ENCODE measurements at regions not wholly inside any gene's neighbourhood (a gene's known extent, or its start where the extent isn't known, plus 50 kb on each side); places are given as distances from the start of the nearest gene placed in this dataset.

- ATAC-seq: no peak
- Histone ChIP-seq H3K27ac (no peak overlapping the region), H3K27me3 (no peaks in the 10 kb centered on the region), H3K36me3 (no peaks in the 10 kb centered on the region), H3K9me3 (no peaks in the 10 kb centered on the region), H3K4me1 (no peaks in the 10 kb centered on the region), H3K4me3 (no peak overlapping the region)
- DNase-seq: no peak
- TF ChIP-seq CTCF (IDR thresholded peaks at IDR 0.05) (no peak), POLR2A (IDR thresholded peaks at IDR 0.05) (no peak)
- intact Hi-C loops (cut with DNase I): no loop called here
- WGBS (ENCODE audit: insufficient coverage, low coverage, low lambda C conversion rate, missing lambda C conversion rate): 42% methylated on average over 1 of the region's 4 CpGs
Measured at GRCh38 chr7:153507885-153508284, 544.3 kb upstream of the DPP6 start.

- TF ChIP-seq POLR2A (IDR thresholded peaks at IDR 0.05): no peak
- no peak for TF ChIP-seq CTCF (IDR thresholded peaks at IDR 0.05)
- Histone ChIP-seq H3K27me3 (no peaks in the 10 kb centered on the region), H3K9me3 (no peaks in the 10 kb centered on the region), H3K36me3 (no peaks in the 10 kb centered on the region), H3K27ac (no peak overlapping the region), H3K4me1 (no peaks in the 10 kb centered on the region), H3K4me3 (no peak overlapping the region)
- intact Hi-C loops (cut with DNase I): no loop called here
- DNase-seq (no peak), ATAC-seq (no peak)
- 64% methylated on average over 3 of the region's 3 CpGs for WGBS (ENCODE audit: insufficient coverage, low coverage, low lambda C conversion rate, missing lambda C conversion rate)
Measured at GRCh38 chr7:153509768-153510167, 542.4 kb upstream of the DPP6 start.

- WGBS (ENCODE audit: insufficient coverage, low coverage, low lambda C conversion rate, missing lambda C conversion rate): 31% methylated on average over 3 of the region's 3 CpGs
- Histone ChIP-seq H3K36me3 (no peaks in the 10 kb centered on the region), H3K4me3 (no peak overlapping the region), H3K9me3 (no peaks in the 10 kb centered on the region), H3K27ac (no peak overlapping the region), H3K4me1 (no peaks in the 10 kb centered on the region), H3K27me3 (no peaks in the 10 kb centered on the region)
- intact Hi-C loops (cut with DNase I): no loop called here
- ATAC-seq: no peak
- DNase-seq: no peak
- no peak for TF ChIP-seq CTCF (IDR thresholded peaks at IDR 0.05)
- TF ChIP-seq POLR2A (IDR thresholded peaks at IDR 0.05): no peak
Measured at GRCh38 chr7:153510674-153511073, 541.5 kb upstream of the DPP6 start.

GRCh38 chr7:153514032-153514431, 538.2 kb upstream of the DPP6 start:
- ATAC-seq (no peak), DNase-seq (no peak)
- Histone ChIP-seq H3K4me3 (no peak overlapping the region), H3K27ac (no peak overlapping the region), H3K9me3 (no peaks in the 10 kb centered on the region), H3K27me3 (no peaks in the 10 kb centered on the region), H3K4me1 (no peaks in the 10 kb centered on the region), H3K36me3 (no peaks in the 10 kb centered on the region)
- intact Hi-C loops (cut with DNase I): no loop called here
- TF ChIP-seq CTCF (IDR thresholded peaks at IDR 0.05) (no peak), POLR2A (IDR thresholded peaks at IDR 0.05) (no peak)
- WGBS (ENCODE audit: insufficient coverage, low coverage, low lambda C conversion rate, missing lambda C conversion rate): 53% methylated on average over 5 of the region's 5 CpGs

- no peaks in the 10 kb centered on the region for H3K9me3 ChIP-seq
Measured at GRCh38 chr7:153515359-153515758, 536.8 kb upstream of the DPP6 start.

More at GRCh38 chr7:153515359-153515758, 536.8 kb upstream of the DPP6 start:
- H3K4me3 ChIP-seq: no peak overlapping the region
- no peaks in the 10 kb centered on the region for H3K27me3 ChIP-seq
- WGBS (ENCODE audit: insufficient coverage, low coverage, low lambda C conversion rate, missing lambda C conversion rate): 88% methylated on average over 4 of the region's 4 CpGs
- no peaks in the 10 kb centered on the region for H3K36me3 ChIP-seq
- no peak overlapping the region for H3K27ac ChIP-seq
- TF ChIP-seq POLR2A (IDR thresholded peaks at IDR 0.05) (no peak), CTCF (IDR thresholded peaks at IDR 0.05) (no peak)
- no peaks in the 10 kb centered on the region for H3K4me1 ChIP-seq
- ATAC-seq (no peak), DNase-seq (no peak)
- intact Hi-C loops (cut with DNase I): no loop called here
